ENCODE measurements at regions not wholly inside any gene's neighbourhood (a gene's known extent, or its start where the extent isn't known, plus 50 kb on each side); places are given as distances from the start of the nearest gene placed in this dataset.

DNA sequence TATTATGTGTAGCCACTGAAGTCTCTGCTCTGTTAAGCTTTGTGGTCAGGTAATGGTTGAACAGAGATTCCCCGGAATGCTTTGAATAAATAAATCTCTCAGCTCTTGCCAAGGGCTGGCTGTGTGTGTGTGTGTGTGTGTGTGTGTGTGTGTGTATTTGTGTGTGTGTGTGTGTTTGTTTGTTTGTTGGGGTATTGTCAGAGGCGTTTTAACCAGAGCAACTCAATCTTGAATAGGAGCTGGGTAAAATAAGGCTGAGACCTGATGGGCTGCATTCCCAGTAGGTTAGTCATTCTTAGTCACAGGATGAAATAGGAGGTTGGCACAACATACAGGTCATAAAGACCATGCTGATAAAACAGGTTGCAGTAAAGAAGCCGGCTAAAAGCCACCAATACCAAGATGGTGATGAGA is 256.2 kb upstream of the CACNA2D1 start:
- Histone ChIP-seq H3K9ac (ENCODE audit: low read depth in 1 of 2, low read length in 2 of 2) (no peak overlapping the region), H3K4me1 (ENCODE audit: control insufficient read depth in 4 of 4, insufficient read depth in 4 of 4, low read length in 3 of 4) (no peaks in the 10 kb centered on the region), H3K27ac (ENCODE audit: low read depth in 1 of 2, low read length in 2 of 2) (no peak overlapping the region), H3K27me3 (ENCODE audit: control insufficient read depth in 4 of 4, insufficient read depth in 4 of 4, low read length in 3 of 4) (peaks cover 0 to 4% (median 0%) of the 10 kb centered on the region in 4 donors), H3K36me3 (ENCODE audit: control insufficient read depth in 4 of 4, insufficient read depth in 3 of 4, low read depth in 1 of 4, low read length in 3 of 4) (no peaks in the 10 kb centered on the region), H3K4me3 (ENCODE audit: low read depth in 1 of 3, low read length in 3 of 3) (no peak overlapping the region), H3K9me3 (ENCODE audit: control insufficient read depth in 4 of 4, low read length in 3 of 4) (no peaks in the 10 kb centered on the region)
- TF ChIP-seq RXRA (IDR thresholded peaks at IDR 0.05) (no peak), NR2F2 (IDR thresholded peaks at IDR 0.05) (no peak), HNF4A (conservative IDR thresholded peaks at IDR 0.05) (no peak), GABPA (IDR thresholded peaks at IDR 0.05 in 1 of 2, conservative IDR thresholded peaks at IDR 0.05 in 1 of 2) (no peak)
- DNase-seq (ENCODE audit: low spot score) = no peak
- 58% methylated on average over 3 of the region's 3 CpGs for WGBS

DNA sequence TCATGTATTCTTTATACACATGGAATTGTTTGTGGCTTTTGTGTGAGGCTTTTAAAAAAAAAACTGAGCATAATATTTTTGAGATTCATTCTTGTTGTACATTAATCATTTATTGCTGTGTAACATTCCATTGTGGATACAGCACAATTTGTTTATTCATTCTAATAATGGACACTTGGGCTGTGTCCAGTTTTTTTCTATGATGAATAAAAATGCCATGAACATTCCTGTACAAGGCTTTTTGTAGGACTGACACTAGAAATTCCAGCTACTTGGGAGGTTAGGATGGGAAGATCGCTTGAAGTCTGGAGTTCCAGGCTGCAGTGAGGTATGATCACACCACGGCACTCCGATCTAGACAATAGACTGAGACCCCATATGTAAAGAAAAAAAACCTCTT is 254.3 kb upstream of the CACNA2D1 start:
- Histone ChIP-seq H3K27ac (ENCODE audit: low read depth in 1 of 2, low read length in 2 of 2) (no peak overlapping the region), H3K9me3 (ENCODE audit: control insufficient read depth in 4 of 4, low read length in 3 of 4) (no peaks in the 10 kb centered on the region), H3K4me1 (ENCODE audit: control insufficient read depth in 4 of 4, insufficient read depth in 4 of 4, low read length in 3 of 4) (no peaks in the 10 kb centered on the region), H3K36me3 (ENCODE audit: control insufficient read depth in 4 of 4, insufficient read depth in 3 of 4, low read depth in 1 of 4, low read length in 3 of 4) (no peaks in the 10 kb centered on the region), H3K4me3 (ENCODE audit: low read depth in 1 of 3, low read length in 3 of 3) (no peak overlapping the region), H3K9ac (ENCODE audit: low read depth in 1 of 2, low read length in 2 of 2) (no peak overlapping the region), H3K27me3 (ENCODE audit: control insufficient read depth in 4 of 4, insufficient read depth in 4 of 4, low read length in 3 of 4) (peaks cover 0 to 4% (median 0%) of the 10 kb centered on the region in 4 donors)
- WGBS = 85% methylated on average over 3 of the region's 3 CpGs
- no peak for TF ChIP-seq HNF4A (conservative IDR thresholded peaks at IDR 0.05)
- no peak for TF ChIP-seq GABPA (IDR thresholded peaks at IDR 0.05 in 1 of 2, conservative IDR thresholded peaks at IDR 0.05 in 1 of 2)
- no peak for TF ChIP-seq YY1 (IDR thresholded peaks at IDR 0.05)
- no peak for TF ChIP-seq SP1 (IDR thresholded peaks at IDR 0.05)
- TF ChIP-seq FOXA1 (IDR thresholded peaks at IDR 0.05) = no peak
- no peak for DNase-seq (ENCODE audit: low spot score)

DNA sequence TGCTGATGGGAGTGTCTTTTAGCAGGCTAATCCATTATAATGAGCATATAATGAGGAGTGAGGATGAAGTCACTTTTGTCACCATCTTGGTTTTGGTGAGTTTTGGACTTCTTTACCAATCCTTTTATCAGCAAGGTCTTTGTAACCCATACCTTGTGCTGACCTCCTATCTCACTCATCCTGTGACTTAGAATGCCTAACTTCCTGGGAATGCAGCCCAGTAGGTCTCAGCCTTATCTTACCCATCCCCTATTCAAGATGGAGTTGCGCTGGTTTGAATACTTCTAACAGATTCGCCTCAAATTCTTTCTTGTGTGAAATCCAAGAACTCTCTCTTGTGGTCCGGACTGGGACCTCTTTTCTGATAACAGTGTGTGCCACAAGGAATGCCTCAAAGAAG is 253.1 kb upstream of the CACNA2D1 start:
- H3K9ac ChIP-seq (ENCODE audit: low read depth in 1 of 2, low read length in 2 of 2) = no peak overlapping the region
- no peak for DNase-seq (ENCODE audit: low spot score)
- H3K9me3 ChIP-seq (ENCODE audit: control insufficient read depth in 4 of 4, low read length in 3 of 4) = no peaks in the 10 kb centered on the region
- 68% methylated on average over 3 of the region's 3 CpGs for WGBS
- no peak overlapping the region for H3K27ac ChIP-seq (ENCODE audit: low read depth in 1 of 2, low read length in 2 of 2)
- TF ChIP-seq, protein P1, sequence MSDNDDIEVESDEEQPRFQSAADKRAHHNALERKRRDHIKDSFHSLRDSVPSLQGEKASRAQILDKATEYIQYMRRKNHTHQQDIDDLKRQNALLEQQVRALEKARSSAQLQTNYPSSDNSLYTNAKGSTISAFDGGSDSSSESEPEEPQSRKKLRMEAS (IDR thresholded peaks at IDR 0.05) = no peak
- no peak for TF ChIP-seq GABPA (IDR thresholded peaks at IDR 0.05 in 1 of 2, conservative IDR thresholded peaks at IDR 0.05 in 1 of 2)
- TF ChIP-seq NR2F2 (IDR thresholded peaks at IDR 0.05) = no peak
- TF ChIP-seq JUND (IDR thresholded peaks at IDR 0.05) = no peak
- TF ChIP-seq, protein P2, sequence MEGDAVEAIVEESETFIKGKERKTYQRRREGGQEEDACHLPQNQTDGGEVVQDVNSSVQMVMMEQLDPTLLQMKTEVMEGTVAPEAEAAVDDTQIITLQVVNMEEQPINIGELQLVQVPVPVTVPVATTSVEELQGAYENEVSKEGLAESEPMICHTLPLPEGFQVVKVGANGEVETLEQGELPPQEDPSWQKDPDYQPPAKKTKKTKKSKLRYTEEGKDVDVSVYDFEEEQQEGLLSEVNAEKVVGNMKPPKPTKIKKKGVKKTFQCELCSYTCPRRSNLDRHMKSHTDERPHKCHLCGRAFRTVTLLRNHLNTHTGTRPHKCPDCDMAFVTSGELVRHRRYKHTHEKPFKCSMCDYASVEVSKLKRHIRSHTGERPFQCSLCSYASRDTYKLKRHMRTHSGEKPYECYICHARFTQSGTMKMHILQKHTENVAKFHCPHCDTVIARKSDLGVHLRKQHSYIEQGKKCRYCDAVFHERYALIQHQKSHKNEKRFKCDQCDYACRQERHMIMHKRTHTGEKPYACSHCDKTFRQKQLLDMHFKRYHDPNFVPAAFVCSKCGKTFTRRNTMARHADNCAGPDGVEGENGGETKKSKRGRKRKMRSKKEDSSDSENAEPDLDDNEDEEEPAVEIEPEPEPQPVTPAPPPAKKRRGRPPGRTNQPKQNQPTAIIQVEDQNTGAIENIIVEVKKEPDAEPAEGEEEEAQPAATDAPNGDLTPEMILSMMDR (IDR thresholded peaks at IDR 0.05; ENCODE audit: low read depth, low read length, missing input control) = no peak
- no peak for TF ChIP-seq TAF1 (conservative IDR thresholded peaks at IDR 0.05)
- no peak for TF ChIP-seq RAD21 (IDR thresholded peaks at IDR 0.05)
- no peak overlapping the region for H3K4me3 ChIP-seq (ENCODE audit: low read depth in 1 of 3, low read length in 3 of 3)
- H3K27me3 ChIP-seq (ENCODE audit: control insufficient read depth in 4 of 4, insufficient read depth in 4 of 4, low read length in 3 of 4) = peaks cover 0 to 4% (median 0%) of the 10 kb centered on the region in 4 donors
- H3K4me1 ChIP-seq (ENCODE audit: control insufficient read depth in 4 of 4, insufficient read depth in 4 of 4, low read length in 3 of 4) = no peaks in the 10 kb centered on the region
- H3K36me3 ChIP-seq (ENCODE audit: control insufficient read depth in 4 of 4, insufficient read depth in 3 of 4, low read depth in 1 of 4, low read length in 3 of 4) = no peaks in the 10 kb centered on the region

DNA sequence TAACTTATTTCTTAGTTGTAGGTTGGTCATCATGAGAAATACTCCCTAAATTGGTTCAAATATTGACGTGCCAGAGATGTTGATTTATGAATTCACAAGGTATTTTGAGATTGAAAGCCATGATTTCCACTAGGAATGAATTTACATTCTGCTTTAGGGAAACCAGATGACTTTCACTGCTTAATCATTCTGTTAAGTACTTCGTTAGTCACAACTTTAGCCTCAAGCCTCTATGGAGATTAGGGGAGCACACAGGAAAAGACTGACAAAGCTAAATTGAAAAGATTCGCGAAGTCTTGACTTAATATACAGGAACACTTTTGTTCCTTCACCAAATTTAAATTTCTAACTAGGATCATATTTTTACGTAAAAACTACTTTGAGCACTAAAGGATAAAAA is 250.4 kb upstream of the CACNA2D1 start:
- TF ChIP-seq, protein P3, sequence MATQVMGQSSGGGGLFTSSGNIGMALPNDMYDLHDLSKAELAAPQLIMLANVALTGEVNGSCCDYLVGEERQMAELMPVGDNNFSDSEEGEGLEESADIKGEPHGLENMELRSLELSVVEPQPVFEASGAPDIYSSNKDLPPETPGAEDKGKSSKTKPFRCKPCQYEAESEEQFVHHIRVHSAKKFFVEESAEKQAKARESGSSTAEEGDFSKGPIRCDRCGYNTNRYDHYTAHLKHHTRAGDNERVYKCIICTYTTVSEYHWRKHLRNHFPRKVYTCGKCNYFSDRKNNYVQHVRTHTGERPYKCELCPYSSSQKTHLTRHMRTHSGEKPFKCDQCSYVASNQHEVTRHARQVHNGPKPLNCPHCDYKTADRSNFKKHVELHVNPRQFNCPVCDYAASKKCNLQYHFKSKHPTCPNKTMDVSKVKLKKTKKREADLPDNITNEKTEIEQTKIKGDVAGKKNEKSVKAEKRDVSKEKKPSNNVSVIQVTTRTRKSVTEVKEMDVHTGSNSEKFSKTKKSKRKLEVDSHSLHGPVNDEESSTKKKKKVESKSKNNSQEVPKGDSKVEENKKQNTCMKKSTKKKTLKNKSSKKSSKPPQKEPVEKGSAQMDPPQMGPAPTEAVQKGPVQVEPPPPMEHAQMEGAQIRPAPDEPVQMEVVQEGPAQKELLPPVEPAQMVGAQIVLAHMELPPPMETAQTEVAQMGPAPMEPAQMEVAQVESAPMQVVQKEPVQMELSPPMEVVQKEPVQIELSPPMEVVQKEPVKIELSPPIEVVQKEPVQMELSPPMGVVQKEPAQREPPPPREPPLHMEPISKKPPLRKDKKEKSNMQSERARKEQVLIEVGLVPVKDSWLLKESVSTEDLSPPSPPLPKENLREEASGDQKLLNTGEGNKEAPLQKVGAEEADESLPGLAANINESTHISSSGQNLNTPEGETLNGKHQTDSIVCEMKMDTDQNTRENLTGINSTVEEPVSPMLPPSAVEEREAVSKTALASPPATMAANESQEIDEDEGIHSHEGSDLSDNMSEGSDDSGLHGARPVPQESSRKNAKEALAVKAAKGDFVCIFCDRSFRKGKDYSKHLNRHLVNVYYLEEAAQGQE (IDR thresholded peaks at IDR 0.05) = no peak
- TF ChIP-seq, protein P4, sequence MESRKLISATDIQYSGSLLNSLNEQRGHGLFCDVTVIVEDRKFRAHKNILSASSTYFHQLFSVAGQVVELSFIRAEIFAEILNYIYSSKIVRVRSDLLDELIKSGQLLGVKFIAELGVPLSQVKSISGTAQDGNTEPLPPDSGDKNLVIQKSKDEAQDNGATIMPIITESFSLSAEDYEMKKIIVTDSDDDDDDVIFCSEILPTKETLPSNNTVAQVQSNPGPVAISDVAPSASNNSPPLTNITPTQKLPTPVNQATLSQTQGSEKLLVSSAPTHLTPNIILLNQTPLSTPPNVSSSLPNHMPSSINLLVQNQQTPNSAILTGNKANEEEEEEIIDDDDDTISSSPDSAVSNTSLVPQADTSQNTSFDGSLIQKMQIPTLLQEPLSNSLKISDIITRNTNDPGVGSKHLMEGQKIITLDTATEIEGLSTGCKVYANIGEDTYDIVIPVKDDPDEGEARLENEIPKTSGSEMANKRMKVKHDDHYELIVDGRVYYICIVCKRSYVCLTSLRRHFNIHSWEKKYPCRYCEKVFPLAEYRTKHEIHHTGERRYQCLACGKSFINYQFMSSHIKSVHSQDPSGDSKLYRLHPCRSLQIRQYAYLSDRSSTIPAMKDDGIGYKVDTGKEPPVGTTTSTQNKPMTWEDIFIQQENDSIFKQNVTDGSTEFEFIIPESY (IDR thresholded peaks at IDR 0.05) = no peak
- TF ChIP-seq, protein P5, sequence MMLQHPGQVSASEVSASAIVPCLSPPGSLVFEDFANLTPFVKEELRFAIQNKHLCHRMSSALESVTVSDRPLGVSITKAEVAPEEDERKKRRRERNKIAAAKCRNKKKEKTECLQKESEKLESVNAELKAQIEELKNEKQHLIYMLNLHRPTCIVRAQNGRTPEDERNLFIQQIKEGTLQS (IDR thresholded peaks at IDR 0.05) = no peak
- 72% methylated on average over 5 of the region's 5 CpGs for WGBS
- Histone ChIP-seq H3K4me1 (ENCODE audit: control insufficient read depth in 4 of 4, insufficient read depth in 4 of 4, low read length in 3 of 4) (no peaks in the 10 kb centered on the region), H3K27ac (ENCODE audit: low read depth in 1 of 2, low read length in 2 of 2) (no peak overlapping the region), H3K4me3 (ENCODE audit: low read depth in 1 of 3, low read length in 3 of 3) (no peak overlapping the region), H3K9me3 (ENCODE audit: control insufficient read depth in 4 of 4, low read length in 3 of 4) (no peaks in the 10 kb centered on the region), H3K36me3 (ENCODE audit: control insufficient read depth in 4 of 4, insufficient read depth in 3 of 4, low read depth in 1 of 4, low read length in 3 of 4) (no peaks in the 10 kb centered on the region), H3K9ac (ENCODE audit: low read depth in 1 of 2, low read length in 2 of 2) (no peak overlapping the region), H3K27me3 (ENCODE audit: control insufficient read depth in 4 of 4, insufficient read depth in 4 of 4, low read length in 3 of 4) (peaks cover 0 to 4% (median 0%) of the 10 kb centered on the region in 4 donors)
- no peak for DNase-seq (ENCODE audit: low spot score)
